ENCODE measurements at regions not wholly inside any gene's neighbourhood (a gene's known extent, or its start where the extent isn't known, plus 50 kb on each side); places are given as distances from the start of the nearest gene placed in this dataset.

- Mint-ChIP-seq H3K27me3 (no peaks in the 10 kb centered on the region), H3K4me3 (no peak overlapping the region), H3K4me1 (no peaks in the 10 kb centered on the region), H3K36me3 (ENCODE audit: low read depth) (peaks cover 3% of the 10 kb centered on the region), H3K27ac (no peak overlapping the region)
- H3K9me3 ChIP-seq (ENCODE audit: control insufficient read depth, low read length, poor library complexity, severe bottlenecking): no peaks in the 10 kb centered on the region
- no peak for ATAC-seq
- no peak for DNase-seq
Observed at GRCh38 chr7:1380821-1381580, 78.3 kb downstream of the MICALL2 start.

GRCh38 chr7:1382553-1383397 is 76.5 kb downstream of the MICALL2 start:
- H3K4me3 Mint-ChIP-seq: no peak overlapping the region
- H3K27me3 Mint-ChIP-seq: peaks cover 6% of the 10 kb centered on the region
- no peaks in the 10 kb centered on the region for H3K4me1 Mint-ChIP-seq
- H3K27ac Mint-ChIP-seq: no peak overlapping the region
- H3K36me3 Mint-ChIP-seq (ENCODE audit: low read depth): peaks cover 3% of the 10 kb centered on the region
- no peak for DNase-seq
- no peak for ATAC-seq
- no peaks in the 10 kb centered on the region for H3K9me3 ChIP-seq (ENCODE audit: control insufficient read depth, low read length, poor library complexity, severe bottlenecking)

DNA sequence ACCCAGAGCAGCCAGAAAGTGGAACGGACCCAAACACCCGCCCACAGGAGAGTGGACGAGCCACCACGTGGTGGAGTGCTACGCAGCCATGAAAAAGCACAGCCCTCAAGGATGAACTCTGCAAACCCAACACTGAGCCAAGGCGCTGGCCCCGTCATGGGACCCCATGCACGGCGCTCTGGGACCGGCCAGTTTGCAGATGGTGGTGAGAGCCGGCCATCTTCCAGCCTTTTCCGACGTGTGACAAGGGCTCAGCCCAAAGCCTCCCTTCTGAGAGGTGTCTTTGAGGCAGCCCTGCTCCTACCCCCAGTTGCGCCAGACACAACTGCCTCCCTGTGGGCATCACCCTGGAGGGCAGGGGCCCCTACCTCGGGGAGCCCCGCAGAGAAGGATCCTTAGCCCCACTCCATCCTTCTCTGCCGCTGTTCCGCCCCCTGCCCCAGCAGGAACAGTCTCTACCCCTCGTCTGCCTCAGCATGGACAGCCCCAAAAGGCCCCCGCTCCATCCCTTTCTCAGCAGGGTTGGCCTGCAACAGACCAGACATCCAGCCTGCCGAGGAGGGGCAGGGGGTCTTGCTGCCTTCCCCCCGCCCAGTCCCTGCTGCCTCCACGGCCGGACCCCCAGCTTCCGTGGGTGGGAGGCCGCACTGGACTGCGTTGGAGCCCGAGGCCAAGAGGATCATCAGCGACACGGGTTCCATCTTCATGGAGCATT is 75.7 kb downstream of the MICALL2 start:
- H3K27me3 Mint-ChIP-seq: peaks cover 8% of the 10 kb centered on the region
- ATAC-seq (no peak), DNase-seq (no peak)
- no peak overlapping the region for H3K4me3 Mint-ChIP-seq
- H3K4me1 Mint-ChIP-seq: no peaks in the 10 kb centered on the region
- H3K36me3 Mint-ChIP-seq (ENCODE audit: low read depth): peaks cover 3% of the 10 kb centered on the region
- no peaks in the 10 kb centered on the region for H3K9me3 ChIP-seq (ENCODE audit: control insufficient read depth, low read length, poor library complexity, severe bottlenecking)
- H3K27ac Mint-ChIP-seq: no peak overlapping the region

DNA sequence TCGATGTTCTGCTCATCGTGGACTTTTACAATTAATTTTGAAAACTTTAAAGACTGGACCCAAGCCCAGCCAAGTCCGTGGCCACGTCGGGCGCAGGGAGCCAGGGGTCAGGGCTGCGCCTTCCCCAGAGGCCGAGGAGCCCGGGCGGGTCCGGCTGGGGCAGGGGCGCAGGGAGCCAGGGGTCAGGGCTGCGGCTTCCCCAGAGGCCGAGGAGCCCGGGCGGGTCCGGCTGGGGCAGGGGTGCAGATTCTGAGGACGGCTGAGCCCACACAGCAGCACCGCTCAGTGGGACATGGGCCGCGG is 75.2 kb downstream of the MICALL2 start:
- ATAC-seq: no peak

More for the DNA sequence above, 75.2 kb downstream of the MICALL2 start:
- no peaks in the 10 kb centered on the region for H3K4me1 Mint-ChIP-seq
- H3K36me3 Mint-ChIP-seq (ENCODE audit: low read depth): peaks cover 3% of the 10 kb centered on the region
- H3K27ac Mint-ChIP-seq: no peak overlapping the region
- no peak overlapping the region for H3K4me3 Mint-ChIP-seq
- H3K27me3 Mint-ChIP-seq: peaks cover 10% of the 10 kb centered on the region
- no peaks in the 10 kb centered on the region for H3K9me3 ChIP-seq (ENCODE audit: control insufficient read depth, low read length, poor library complexity, severe bottlenecking)
- no peak for DNase-seq

Measured in T-helper 17 cell (primary cell).